ENCODE measurements at regions not wholly inside any gene's neighbourhood (a gene's known extent, or its start where the extent isn't known, plus 50 kb on each side); places are given as distances from the start of the nearest gene placed in this dataset.

- TF ChIP-seq, protein P1, sequence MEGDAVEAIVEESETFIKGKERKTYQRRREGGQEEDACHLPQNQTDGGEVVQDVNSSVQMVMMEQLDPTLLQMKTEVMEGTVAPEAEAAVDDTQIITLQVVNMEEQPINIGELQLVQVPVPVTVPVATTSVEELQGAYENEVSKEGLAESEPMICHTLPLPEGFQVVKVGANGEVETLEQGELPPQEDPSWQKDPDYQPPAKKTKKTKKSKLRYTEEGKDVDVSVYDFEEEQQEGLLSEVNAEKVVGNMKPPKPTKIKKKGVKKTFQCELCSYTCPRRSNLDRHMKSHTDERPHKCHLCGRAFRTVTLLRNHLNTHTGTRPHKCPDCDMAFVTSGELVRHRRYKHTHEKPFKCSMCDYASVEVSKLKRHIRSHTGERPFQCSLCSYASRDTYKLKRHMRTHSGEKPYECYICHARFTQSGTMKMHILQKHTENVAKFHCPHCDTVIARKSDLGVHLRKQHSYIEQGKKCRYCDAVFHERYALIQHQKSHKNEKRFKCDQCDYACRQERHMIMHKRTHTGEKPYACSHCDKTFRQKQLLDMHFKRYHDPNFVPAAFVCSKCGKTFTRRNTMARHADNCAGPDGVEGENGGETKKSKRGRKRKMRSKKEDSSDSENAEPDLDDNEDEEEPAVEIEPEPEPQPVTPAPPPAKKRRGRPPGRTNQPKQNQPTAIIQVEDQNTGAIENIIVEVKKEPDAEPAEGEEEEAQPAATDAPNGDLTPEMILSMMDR (IDR thresholded peaks at IDR 0.05): no peak
- TF ChIP-seq EZH2 (IDR thresholded peaks at IDR 0.05; ENCODE audit: borderline replicate concordance, insufficient read depth, low read depth, low read length, poor library complexity, severe bottlenecking): no peak
Measured at GRCh38 chr4:126058596-126058995, 743.8 kb downstream of the FAT4 start.

Data from B cell (primary cell).